Parathyroid adenoma (tissue), 2 donors: ENCODE measurements at regions not wholly inside any gene's neighbourhood (a gene's known extent, or its start where the extent isn't known, plus 50 kb on each side); places are given as distances from the start of the nearest gene placed in this dataset.
A peak's percentile ranks its signal among the peaks of the same experiment; 100 is the strongest.

Source experiments
- H2AFZ ChIP-seq: fragments of 300-600 bp; sonication (generic); one replicate; pipeline ENCODE4 v1.7.0; 2017; ENCODE audit warnings: antibody characterized with exemption, mild to moderate bottlenecking
- H3K27ac ChIP-seq: fragments of 300-600 bp; sonication (generic); one replicate; pipeline ENCODE4 v1.7.0; 2017
- H3K27me3 ChIP-seq: fragments of 300-600 bp; sonication (generic); one replicate; pipeline ENCODE4 v1.7.0; 2017; ENCODE audit warnings: low read length; ENCODE audit not compliant: control insufficient read depth, insufficient read depth
- H3K36me3 ChIP-seq: fragments of 300-600 bp; sonication (generic); one replicate; pipeline ENCODE4 v1.7.0; 2017; ENCODE audit warnings: low read length; ENCODE audit not compliant: control insufficient read depth, insufficient read depth
- H3K4me1 ChIP-seq: fragments of 300-600 bp; sonication (generic); one replicate; pipeline ENCODE4 v1.7.0; 2017; ENCODE audit warnings: control low read depth
- H3K4me2 ChIP-seq: fragments of 300-600 bp; sonication (generic); one replicate; pipeline ENCODE4 v1.7.0; 2017; ENCODE audit warnings: low read length
- H3K4me3 ChIP-seq: fragments of 300-600 bp; sonication (generic); one replicate; pipeline ENCODE4 v1.7.0; 2017; ENCODE audit warnings: low read depth, low read length
- H3K79me2 ChIP-seq: fragments of 300-600 bp; sonication (generic); one replicate; pipeline ENCODE4 v1.7.0; 2017; ENCODE audit warnings: control low read depth
- H3K9ac ChIP-seq: fragments of 300-600 bp; sonication (generic); one replicate; pipeline ENCODE4 v1.7.0; 2017; ENCODE audit warnings: mild to moderate bottlenecking
- H3K9me3 ChIP-seq: fragments of 300-600 bp; sonication (generic); one replicate; pipeline ENCODE4 v1.7.0; 2017; ENCODE audit warnings: low read length; ENCODE audit not compliant: control insufficient read depth
- TF ChIP-seq, protein P1 (sequence below): fragments of 300-600 bp; sonication (generic); IDR thresholded peaks from one replicate; pipeline ENCODE4 v1.7.0; 2017; ENCODE audit warnings: antibody characterized with exemption, mild to moderate bottlenecking
- donor health status: primary hyperparathyroidism.

DNA sequence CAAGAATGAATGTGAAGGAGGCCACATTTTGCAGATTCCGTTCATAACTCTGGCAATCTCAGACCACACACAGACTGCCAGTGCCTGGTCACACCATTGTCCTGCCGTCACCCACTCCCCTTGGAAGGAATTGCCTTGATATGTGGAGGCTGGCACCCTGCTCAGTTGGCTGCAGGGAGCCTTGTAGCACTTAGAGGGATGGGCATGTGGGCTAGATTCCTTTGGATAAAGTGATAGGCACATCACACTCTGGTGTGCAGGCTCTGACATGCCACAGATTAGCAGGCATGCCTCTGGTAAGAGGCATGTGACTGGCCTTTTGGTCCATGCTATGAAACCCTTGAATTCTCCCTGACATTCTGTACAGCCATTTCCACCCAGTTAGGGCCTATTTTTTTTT is 254.6 kb upstream of the PIK3R1 start:
- Histone ChIP-seq H2AFZ (peak overlapping the region; percentile 18), H3K9ac (no peak overlapping the region), H3K36me3 (no peaks in the 10 kb centered on the region), H3K4me1 (peaks cover 14% of the 10 kb centered on the region), H3K79me2 (no peaks in the 10 kb centered on the region), H3K27me3 (no peaks in the 10 kb centered on the region), H3K9me3 (no peaks in the 10 kb centered on the region), H3K27ac (no peak overlapping the region), H3K4me2 (no peak overlapping the region), H3K4me3 (no peak overlapping the region)
- TF ChIP-seq, protein P1, sequence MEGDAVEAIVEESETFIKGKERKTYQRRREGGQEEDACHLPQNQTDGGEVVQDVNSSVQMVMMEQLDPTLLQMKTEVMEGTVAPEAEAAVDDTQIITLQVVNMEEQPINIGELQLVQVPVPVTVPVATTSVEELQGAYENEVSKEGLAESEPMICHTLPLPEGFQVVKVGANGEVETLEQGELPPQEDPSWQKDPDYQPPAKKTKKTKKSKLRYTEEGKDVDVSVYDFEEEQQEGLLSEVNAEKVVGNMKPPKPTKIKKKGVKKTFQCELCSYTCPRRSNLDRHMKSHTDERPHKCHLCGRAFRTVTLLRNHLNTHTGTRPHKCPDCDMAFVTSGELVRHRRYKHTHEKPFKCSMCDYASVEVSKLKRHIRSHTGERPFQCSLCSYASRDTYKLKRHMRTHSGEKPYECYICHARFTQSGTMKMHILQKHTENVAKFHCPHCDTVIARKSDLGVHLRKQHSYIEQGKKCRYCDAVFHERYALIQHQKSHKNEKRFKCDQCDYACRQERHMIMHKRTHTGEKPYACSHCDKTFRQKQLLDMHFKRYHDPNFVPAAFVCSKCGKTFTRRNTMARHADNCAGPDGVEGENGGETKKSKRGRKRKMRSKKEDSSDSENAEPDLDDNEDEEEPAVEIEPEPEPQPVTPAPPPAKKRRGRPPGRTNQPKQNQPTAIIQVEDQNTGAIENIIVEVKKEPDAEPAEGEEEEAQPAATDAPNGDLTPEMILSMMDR: no peak

DNA sequence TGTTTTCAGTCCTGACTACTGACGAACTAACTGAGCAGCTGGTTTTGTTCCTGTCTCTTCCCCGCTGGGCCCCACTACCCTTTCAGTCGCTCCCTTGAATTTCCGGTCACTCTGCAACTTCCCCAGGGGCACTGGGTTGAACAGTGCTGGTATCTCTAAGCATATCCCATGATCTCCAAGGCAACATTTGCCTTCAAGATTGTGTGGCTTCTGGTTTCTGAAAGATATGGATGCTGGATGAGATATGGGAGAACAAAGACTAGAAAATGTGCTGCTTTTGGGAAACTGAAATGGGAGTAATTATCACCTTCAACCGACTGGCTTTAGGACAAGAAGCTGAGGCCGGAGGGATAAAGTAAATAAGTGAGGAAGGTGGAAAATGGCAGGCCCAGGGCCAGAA is 258.2 kb upstream of the PIK3R1 start:
- H3K27ac ChIP-seq: no peak overlapping the region
- TF ChIP-seq, protein P1: no peak
- H3K4me2 ChIP-seq: no peak overlapping the region
- H3K4me3 ChIP-seq: no peak overlapping the region
- H2AFZ ChIP-seq: peak overlapping the region; percentile 47
- no peaks in the 10 kb centered on the region for H3K79me2 ChIP-seq
- H3K9ac ChIP-seq: no peak overlapping the region
- H3K36me3 ChIP-seq: no peaks in the 10 kb centered on the region
- H3K9me3 ChIP-seq: no peaks in the 10 kb centered on the region
- no peaks in the 10 kb centered on the region for H3K27me3 ChIP-seq
- peaks cover 5% of the 10 kb centered on the region for H3K4me1 ChIP-seq

DNA sequence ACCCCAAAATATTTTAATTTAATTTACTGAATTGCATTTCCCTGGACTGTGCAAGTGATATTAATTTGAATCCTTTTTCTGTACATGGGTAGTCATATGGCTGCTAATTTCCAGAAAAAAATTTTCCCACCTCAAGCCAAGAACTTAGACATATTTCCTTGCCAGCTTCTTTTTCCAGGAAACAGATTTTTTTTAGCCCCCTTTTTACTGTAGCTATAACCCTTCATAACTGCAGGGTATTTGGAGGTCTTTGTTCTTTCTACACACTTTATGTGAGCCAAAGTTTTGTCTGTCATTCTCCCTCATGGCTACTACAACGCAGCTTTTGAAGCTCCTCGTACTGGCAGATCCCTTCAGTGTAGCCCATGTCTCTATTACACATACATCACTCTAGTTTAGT is 261.2 kb upstream of the PIK3R1 start:
- H3K36me3 ChIP-seq: no peaks in the 10 kb centered on the region
- no peak overlapping the region for H3K27ac ChIP-seq
- H3K9me3 ChIP-seq: no peaks in the 10 kb centered on the region
- no peaks in the 10 kb centered on the region for H3K79me2 ChIP-seq
- no peaks in the 10 kb centered on the region for H3K4me1 ChIP-seq
- H3K9ac ChIP-seq: no peak overlapping the region
- no peak overlapping the region for H2AFZ ChIP-seq
- H3K27me3 ChIP-seq: no peaks in the 10 kb centered on the region
- H3K4me2 ChIP-seq: no peak overlapping the region
- TF ChIP-seq, protein P1: no peak
- no peak overlapping the region for H3K4me3 ChIP-seq

DNA sequence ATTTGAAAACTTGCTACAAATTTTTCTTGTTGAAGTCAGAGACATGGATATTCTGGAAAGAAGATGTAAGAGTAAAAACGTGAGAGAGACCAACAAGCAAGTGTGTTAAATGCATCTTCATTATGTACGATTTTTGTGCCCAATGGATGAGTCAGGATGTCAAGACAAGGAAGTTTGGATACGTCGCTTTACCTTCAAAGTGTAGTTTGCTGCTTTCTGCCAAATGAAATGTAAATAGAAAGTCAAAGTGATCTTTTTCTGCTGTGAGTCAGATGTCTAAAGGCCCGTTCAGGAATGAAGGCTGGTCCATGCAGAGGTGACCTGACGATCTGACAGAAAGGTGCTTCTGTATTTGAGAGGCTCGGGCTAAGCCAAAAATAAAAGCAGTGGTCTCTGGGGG is 273.1 kb upstream of the PIK3R1 start:
- H3K9ac ChIP-seq: no peak overlapping the region
- H3K4me1 ChIP-seq: no peaks in the 10 kb centered on the region
- no peak overlapping the region for H2AFZ ChIP-seq
- no peak overlapping the region for H3K4me3 ChIP-seq
- H3K9me3 ChIP-seq: no peaks in the 10 kb centered on the region
- TF ChIP-seq, protein P1: no peak
- H3K4me2 ChIP-seq: no peak overlapping the region
- no peak overlapping the region for H3K27ac ChIP-seq
- H3K36me3 ChIP-seq: no peaks in the 10 kb centered on the region
- no peaks in the 10 kb centered on the region for H3K79me2 ChIP-seq
- no peaks in the 10 kb centered on the region for H3K27me3 ChIP-seq

DNA sequence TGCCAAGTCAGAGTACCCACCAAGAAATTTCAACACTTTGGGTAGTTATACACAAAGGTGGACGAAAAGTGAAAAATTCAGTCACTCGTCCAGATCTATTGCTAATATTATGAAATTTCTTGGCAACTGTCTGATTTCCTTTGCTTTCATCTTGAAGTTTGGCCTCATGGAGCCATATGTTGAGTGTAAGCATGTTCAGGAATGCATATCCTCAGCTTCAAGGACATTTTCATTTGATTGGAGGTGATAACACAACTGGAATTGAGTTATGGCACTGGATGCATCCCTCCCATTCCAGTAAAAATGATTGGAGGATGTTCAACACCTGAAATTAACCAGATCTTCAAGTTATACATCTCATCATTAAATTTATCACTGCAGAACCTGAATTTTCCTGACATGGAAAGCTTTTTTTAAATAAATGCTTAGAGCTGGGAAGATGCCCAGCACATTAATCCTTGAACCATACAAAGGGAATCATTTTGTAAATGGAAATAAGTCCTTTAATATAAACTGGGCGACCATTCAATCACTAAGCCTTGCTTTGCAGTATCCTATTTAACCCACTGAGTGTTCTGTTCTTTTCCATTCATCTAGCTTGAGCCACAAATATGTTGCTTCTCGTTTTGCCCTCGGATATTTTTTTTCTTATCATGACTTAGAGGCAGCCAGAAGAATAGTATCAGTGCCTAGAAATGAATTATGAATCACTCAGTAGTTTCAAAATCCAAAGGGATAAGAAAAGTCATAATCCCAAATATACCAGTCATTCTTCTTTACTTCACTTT is 273.7 kb upstream of the PIK3R1 start:
- no peak overlapping the region for H3K4me2 ChIP-seq
- TF ChIP-seq, protein P1: no peak
- no peak overlapping the region for H3K27ac ChIP-seq
- no peaks in the 10 kb centered on the region for H3K79me2 ChIP-seq
- H3K9ac ChIP-seq: no peak overlapping the region
- no peaks in the 10 kb centered on the region for H3K9me3 ChIP-seq
- H3K4me1 ChIP-seq: no peaks in the 10 kb centered on the region
- H3K36me3 ChIP-seq: no peaks in the 10 kb centered on the region
- no peak overlapping the region for H2AFZ ChIP-seq
- no peaks in the 10 kb centered on the region for H3K27me3 ChIP-seq
- H3K4me3 ChIP-seq: no peak overlapping the region
